Mucosa of descending colon (tissue), 3 donors: ENCODE measurements at regions not wholly inside any gene's neighbourhood (a gene's known extent, or its start where the extent isn't known, plus 50 kb on each side); places are given as distances from the start of the nearest gene placed in this dataset.

Experiments used
- ATAC-seq: fragments of 200-7000 bp; cut with Tn5 transposase; one replicate; pipeline ENCODE4 v1.9.1; 2020; ENCODE audit warnings: mild to moderate bottlenecking, moderate library complexity
- DNase-seq, 3 donors: peaks; one replicate each; pipeline ENCODE4 v3.0.0-alpha.2; 2020
- H3K36me3 ChIP-seq: fragments of 200-600 bp; one replicate; pipeline ENCODE4 v1.8.0; 2021; ENCODE audit warnings: low read depth, mild to moderate bottlenecking
- H3K4me1 ChIP-seq: fragments of 200-600 bp; one replicate; pipeline ENCODE4 v1.8.0; 2021; ENCODE audit warnings: low read depth, mild to moderate bottlenecking
- H3K4me3 ChIP-seq: fragments of 200-600 bp; one replicate; pipeline ENCODE4 v1.8.0; 2021; ENCODE audit warnings: mild to moderate bottlenecking
- H3K9me3 ChIP-seq: fragments of 200-600 bp; one replicate; pipeline ENCODE4 v1.8.0; 2021; ENCODE audit warnings: mild to moderate bottlenecking
- CTCF ChIP-seq: fragments of 200-600 bp; IDR thresholded peaks from one replicate; pipeline ENCODE4 v1.8.0; 2022; ENCODE audit warnings: antibody characterized with exemption, mild to moderate bottlenecking
- intact Hi-C, 2 donors: fragments of 100-400 bp; cut with DNase I in 1 of 2; cut with micrococcal nuclease in 1 of 2; formaldehyde crosslinking; loops; one replicate each; pipeline versions ENCODE4 v1.11.0 to v1.11.1; 2022; cut with DNase I, micrococcal nuclease
- donor health status: DM: no; HTN: no; CAD: no; lungs with moderate emphysema.
- donor health status: DM: no; HTN: no; CAD: no.
- donor health status: DM: no; HTN: yes; CAD: no.

- H3K4me1 ChIP-seq, result no peaks in the 10 kb centered on the region
- peaks cover 9% of the 10 kb centered on the region for H3K9me3 ChIP-seq
- TF ChIP-seq CTCF, result no peak
- intact Hi-C loops, result no loop called here
- no peak overlapping the region for H3K4me3 ChIP-seq
- no peaks in the 10 kb centered on the region for H3K36me3 ChIP-seq
- ATAC-seq, result no peak
- DNase-seq, result no peak
Observed at GRCh38 chr5:85249204-85249603, 864.5 kb upstream of the EDIL3 start.

DNA sequence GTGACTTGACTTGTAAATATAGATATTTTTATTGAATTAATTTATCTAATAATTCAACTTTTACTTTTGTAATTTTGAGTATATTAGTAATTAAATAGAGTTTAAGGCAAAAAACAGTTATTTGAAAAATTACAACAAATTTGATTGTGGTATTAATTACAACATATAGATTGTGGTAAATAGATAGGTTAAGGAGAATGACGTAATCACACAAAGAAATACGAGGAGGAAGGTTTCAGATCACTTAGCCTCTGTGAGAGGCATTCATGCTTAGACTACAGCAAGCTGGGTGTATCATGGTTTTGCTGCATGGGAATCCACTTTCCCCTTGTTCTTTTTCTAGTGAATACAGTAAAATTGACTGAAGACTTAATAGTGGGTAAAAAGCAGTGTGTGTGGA lies 878.4 kb upstream of the EDIL3 start:
- no peak for ATAC-seq
- intact Hi-C loops, result no loop called here

GRCh38 chr5:85266692-85267091 lies 882.0 kb upstream of the EDIL3 start:
- intact Hi-C loops, result no loop called here
- Histone ChIP-seq H3K4me1 (no peaks in the 10 kb centered on the region), H3K9me3 (no peaks in the 10 kb centered on the region), H3K36me3 (no peaks in the 10 kb centered on the region), H3K4me3 (no peak overlapping the region)
- no peak for DNase-seq
- no peak for ATAC-seq
- no peak for TF ChIP-seq CTCF

More for the DNA sequence above, 878.4 kb upstream of the EDIL3 start:
- no peaks in the 10 kb centered on the region for H3K4me1 ChIP-seq
- DNase-seq, result no peak
- H3K4me3 ChIP-seq, result no peak overlapping the region
- no peaks in the 10 kb centered on the region for H3K36me3 ChIP-seq
- H3K9me3 ChIP-seq, result no peaks in the 10 kb centered on the region
- no peak for TF ChIP-seq CTCF

GRCh38 chr5:85268194-85268593 lies 883.5 kb upstream of the EDIL3 start:
- Histone ChIP-seq H3K9me3 (no peaks in the 10 kb centered on the region), H3K36me3 (no peaks in the 10 kb centered on the region), H3K4me3 (no peak overlapping the region), H3K4me1 (no peaks in the 10 kb centered on the region)
- TF ChIP-seq CTCF, result no peak
- DNase-seq, result no peak
- no peak for ATAC-seq
- intact Hi-C loops, result no loop called here

GRCh38 chr5:85278193-85278592 lies 893.5 kb upstream of the EDIL3 start:
- H3K4me1 ChIP-seq, result no peaks in the 10 kb centered on the region
- H3K4me3 ChIP-seq, result no peak overlapping the region
- H3K9me3 ChIP-seq, result no peaks in the 10 kb centered on the region
- H3K36me3 ChIP-seq, result no peaks in the 10 kb centered on the region
- no peak for DNase-seq
- ATAC-seq, result no peak
- intact Hi-C loops, result no loop called here
- no peak for TF ChIP-seq CTCF

- no peaks in the 10 kb centered on the region for H3K4me1 ChIP-seq
- no peaks in the 10 kb centered on the region for H3K9me3 ChIP-seq
- H3K36me3 ChIP-seq, result no peaks in the 10 kb centered on the region
- ATAC-seq, result no peak
- TF ChIP-seq CTCF, result no peak
- no peak for DNase-seq
- H3K4me3 ChIP-seq, result no peak overlapping the region
- intact Hi-C loops, result no loop called here
Observed at GRCh38 chr5:85288914-85289313, 904.2 kb upstream of the EDIL3 start.
